BE2C (cell line): ENCODE measurements at regions not wholly inside any gene's neighbourhood (a gene's known extent, or its start where the extent isn't known, plus 50 kb on each side); places are given as distances from the start of the nearest gene placed in this dataset.

ENCODE experiments used
- DNase-seq: peaks from one replicate; pipeline ENCODE4 v3.0.0-alpha.2; 2020
- H3K27me3 ChIP-seq: fragments of 250-450 bp; sonication (Bioruptor Pico); 2 replicates; pipeline ENCODE4 v1.5.1; 2020; ENCODE audit warnings: mild to moderate bottlenecking
- H3K36me3 ChIP-seq: fragments of 250-450 bp; sonication (Bioruptor Pico); 2 replicates; pipeline ENCODE4 v1.5.1; 2020; ENCODE audit warnings: mild to moderate bottlenecking
- H3K4me1 ChIP-seq: fragments of 250-450 bp; sonication (Bioruptor Pico); 2 replicates; pipeline ENCODE4 v1.5.1; 2020
- H3K4me3 ChIP-seq: 2 replicates; pipeline ENCODE4 v1.5.1; 2011; ENCODE audit warnings: low read depth, low read length
- H3K9me3 ChIP-seq: fragments of 250-450 bp; sonication (Bioruptor Pico); 2 replicates; pipeline ENCODE4 v1.5.1; 2020
- CTCF ChIP-seq: IDR thresholded peaks from 2 replicates; pipeline ENCODE4 v1.5.1; 2012; ENCODE audit warnings: mild to moderate bottlenecking, low read depth, low read length

- no peak overlapping the region for H3K4me3 ChIP-seq
- no peaks in the 10 kb centered on the region for H3K36me3 ChIP-seq
- no peaks in the 10 kb centered on the region for H3K27me3 ChIP-seq
- no peak for TF ChIP-seq CTCF
- H3K9me3 ChIP-seq = no peaks in the 10 kb centered on the region
- H3K4me1 ChIP-seq = peaks cover 6% of the 10 kb centered on the region
- DNase-seq = no peak
These were observed 54.2 kb upstream of the SYT9 start for GRCh38 chr11:7197469-7197868.
